ENCODE measurements at regions not wholly inside any gene's neighbourhood (a gene's known extent, or its start where the extent isn't known, plus 50 kb on each side); places are given as distances from the start of the nearest gene placed in this dataset.
"Not testable (repeated sequence)": the region's sequence is repeated elsewhere in the genome, so short reads cannot be mapped to it uniquely, and the experiment has no call there.

DNA sequence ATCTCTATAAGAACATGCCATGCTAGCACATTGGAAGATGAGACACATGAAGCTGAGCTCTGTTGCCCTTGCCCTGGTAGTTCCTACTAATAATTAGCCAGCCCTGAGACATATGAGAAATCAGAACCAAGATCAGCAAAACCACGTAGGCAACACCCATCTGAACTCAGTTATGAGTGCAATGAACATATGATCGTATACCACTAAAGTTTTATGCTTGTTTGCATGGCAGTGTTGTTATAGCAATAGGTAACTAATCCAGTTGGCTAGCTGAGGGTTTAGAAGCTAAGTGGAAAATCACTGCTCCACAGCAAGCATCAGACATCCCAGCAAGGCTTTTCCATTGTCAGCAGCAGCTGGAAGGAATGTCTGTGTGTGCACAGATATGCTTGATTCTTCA is 180.7 kb downstream of the BTBD3 start:
- FAIRE-seq (no peak), DNase-seq (ENCODE audit: insufficient read length, low spot score) (no peak)
- TF ChIP-seq POLR2A (IDR thresholded peaks at IDR 0.05; ENCODE audit: low read depth, low read length) (no peak), TAF1 (IDR thresholded peaks at IDR 0.05; ENCODE audit: low read depth, low read length) (no peak), SPI1 (IDR thresholded peaks at IDR 0.05; ENCODE audit: low read depth, low read length) (no peak), PAX5 (IDR thresholded peaks at IDR 0.05; ENCODE audit: insufficient read depth, low read length, severe bottlenecking) (no peak), POLR2AphosphoS5 (IDR thresholded peaks at IDR 0.05; ENCODE audit: low read depth, low read length) (no peak), POU2F2 (IDR thresholded peaks at IDR 0.05; ENCODE audit: low read depth, low read length) (no peak)

DNA sequence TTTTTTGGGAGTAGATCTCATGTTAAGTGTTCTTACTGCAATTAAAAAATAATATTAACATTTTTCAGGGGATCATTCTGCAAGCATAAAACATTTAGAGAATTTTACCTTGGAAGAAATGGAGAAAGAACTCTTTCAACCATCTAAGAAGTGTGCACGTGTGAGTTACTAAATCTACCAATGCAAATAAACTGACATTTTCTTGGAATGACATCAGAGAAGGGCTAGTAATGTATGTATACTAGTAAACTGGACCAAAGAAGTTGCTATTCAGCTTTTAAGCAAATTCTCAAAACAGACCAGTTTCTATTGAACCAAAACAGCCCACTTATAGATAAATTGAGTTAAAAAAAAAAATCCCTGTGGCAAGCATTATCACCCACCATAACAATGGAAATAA is 191.2 kb downstream of the BTBD3 start:
- no peak for DNase-seq (ENCODE audit: insufficient read length, low spot score)
- no peak for FAIRE-seq
- TF ChIP-seq POLR2AphosphoS5 (IDR thresholded peaks at IDR 0.05; ENCODE audit: low read depth, low read length): no peak
- TF ChIP-seq POU2F2 (IDR thresholded peaks at IDR 0.05; ENCODE audit: low read depth, low read length): no peak
- TF ChIP-seq POLR2A (IDR thresholded peaks at IDR 0.05; ENCODE audit: low read depth, low read length): no peak
- no peak for TF ChIP-seq TAF1 (IDR thresholded peaks at IDR 0.05; ENCODE audit: low read depth, low read length)
- no peak for TF ChIP-seq PAX5 (IDR thresholded peaks at IDR 0.05; ENCODE audit: insufficient read depth, low read length, severe bottlenecking)
- TF ChIP-seq SPI1 (IDR thresholded peaks at IDR 0.05; ENCODE audit: low read depth, low read length): no peak

DNA sequence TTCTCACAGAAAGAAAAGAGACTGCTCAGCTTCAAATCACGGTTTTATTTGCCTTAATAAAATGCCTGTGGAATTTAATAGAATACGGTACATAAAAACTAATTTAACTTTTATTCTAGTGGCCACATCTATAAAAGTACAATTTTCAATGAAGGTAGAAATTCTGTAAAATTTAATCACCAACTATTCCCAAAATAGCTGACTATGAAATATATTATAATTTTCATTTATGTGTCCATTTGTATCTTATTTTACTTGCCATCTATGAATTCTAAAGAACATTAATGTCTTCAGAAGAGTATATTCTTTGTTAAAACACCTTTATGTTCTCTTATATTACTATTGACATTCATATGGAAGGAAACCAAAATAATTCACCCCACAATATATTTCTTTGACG is 192.6 kb downstream of the BTBD3 start:
- DNase-seq (ENCODE audit: insufficient read length, low spot score) (no peak), FAIRE-seq (no peak)
- TF ChIP-seq SPI1 (IDR thresholded peaks at IDR 0.05; ENCODE audit: low read depth, low read length) (no peak), TAF1 (IDR thresholded peaks at IDR 0.05; ENCODE audit: low read depth, low read length) (no peak)

DNA sequence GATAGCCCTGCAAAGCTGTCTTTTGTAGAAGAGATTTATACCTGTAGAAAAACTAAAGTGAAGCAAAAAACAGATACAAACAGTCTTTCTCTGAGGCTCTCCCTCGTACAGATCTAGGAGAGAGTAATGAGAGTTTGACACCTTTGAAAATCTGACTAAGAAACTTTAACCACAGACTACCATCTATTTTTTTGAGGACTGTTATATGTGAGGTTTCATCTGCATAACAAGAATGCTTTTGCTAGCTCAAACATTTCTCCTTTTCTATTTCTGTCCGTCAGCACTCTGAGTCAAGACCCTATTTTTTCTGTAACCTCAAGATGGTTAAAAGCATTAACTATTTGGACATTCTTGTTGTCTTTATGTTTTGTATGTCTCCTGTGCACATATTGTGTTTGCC is 193.0 kb downstream of the BTBD3 start:
- FAIRE-seq (no peak), DNase-seq (ENCODE audit: insufficient read length, low spot score) (no peak)
- TF ChIP-seq POU2F2 (IDR thresholded peaks at IDR 0.05; ENCODE audit: low read depth, low read length) (no peak), SPI1 (IDR thresholded peaks at IDR 0.05; ENCODE audit: low read depth, low read length) (no peak), POLR2A (IDR thresholded peaks at IDR 0.05; ENCODE audit: low read depth, low read length) (no peak), POLR2AphosphoS5 (IDR thresholded peaks at IDR 0.05; ENCODE audit: low read depth, low read length) (no peak), TAF1 (IDR thresholded peaks at IDR 0.05; ENCODE audit: low read depth, low read length) (no peak)

DNA sequence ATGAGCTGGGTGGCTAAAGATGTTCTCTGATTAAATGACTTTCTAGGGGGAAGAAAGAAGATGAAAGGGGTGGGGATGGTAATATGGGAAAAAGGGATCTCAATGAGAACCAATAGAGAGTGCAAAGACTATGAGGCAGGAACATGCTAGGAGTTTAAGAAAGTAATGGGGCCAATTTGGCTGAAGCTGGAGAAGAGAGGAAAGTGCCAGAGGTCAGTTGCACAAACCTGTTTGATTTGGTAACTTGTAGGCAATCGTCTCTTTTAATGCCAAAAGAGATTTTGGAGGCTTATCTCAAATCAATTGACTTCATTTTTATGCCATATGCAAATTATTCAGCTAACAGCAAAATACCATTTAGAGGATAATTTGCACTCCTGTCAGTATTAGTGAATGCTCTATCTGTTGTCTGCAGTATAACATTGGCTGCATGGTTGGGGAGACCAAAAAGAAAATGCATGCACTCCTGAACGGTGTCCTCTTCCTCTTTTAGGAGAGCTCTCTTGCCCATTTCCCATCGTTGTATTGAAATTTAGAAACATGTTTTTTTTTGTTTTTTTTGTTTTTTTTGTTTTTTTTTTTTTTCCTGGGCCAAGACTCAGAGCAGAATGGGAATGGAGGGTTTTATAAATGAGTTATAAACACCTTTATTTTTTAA is 193.9 kb downstream of the BTBD3 start:
- TF ChIP-seq POU2F2 (IDR thresholded peaks at IDR 0.05; ENCODE audit: low read depth, low read length): no peak
- no peak for TF ChIP-seq POLR2AphosphoS5 (IDR thresholded peaks at IDR 0.05; ENCODE audit: low read depth, low read length)
- TF ChIP-seq POLR2A (IDR thresholded peaks at IDR 0.05; ENCODE audit: low read depth, low read length): no peak
- DNase-seq (ENCODE audit: insufficient read length, low spot score) (no peak), FAIRE-seq (no peak)

DNA sequence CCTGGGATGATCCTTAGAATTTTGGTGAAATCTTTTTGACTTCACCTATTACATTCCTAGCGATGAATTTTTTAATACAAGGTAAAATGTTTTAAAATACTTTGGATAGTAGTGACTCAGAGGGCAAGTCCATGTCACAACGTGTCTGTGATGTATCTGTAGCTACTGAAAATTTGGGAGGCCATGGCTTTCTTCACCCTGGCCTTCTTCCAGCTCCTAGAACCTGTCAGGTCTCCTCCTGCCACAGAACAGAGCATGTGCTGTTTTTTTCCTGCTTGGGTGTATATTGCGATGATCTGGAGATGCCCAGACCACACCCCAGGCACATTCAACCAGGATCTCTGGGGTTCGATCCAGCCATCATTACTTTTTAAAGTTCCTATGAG is 194.4 kb downstream of the BTBD3 start:
- FAIRE-seq (no peak), DNase-seq (ENCODE audit: insufficient read length, low spot score) (no peak)
- TF ChIP-seq SPI1 (IDR thresholded peaks at IDR 0.05; ENCODE audit: low read depth, low read length) (no peak), TAF1 (IDR thresholded peaks at IDR 0.05; ENCODE audit: low read depth, low read length) (no peak), POLR2A (IDR thresholded peaks at IDR 0.05; ENCODE audit: low read depth, low read length) (no peak), PAX5 (IDR thresholded peaks at IDR 0.05; ENCODE audit: insufficient read depth, low read length, severe bottlenecking) (no peak), POU2F2 (IDR thresholded peaks at IDR 0.05; ENCODE audit: low read depth, low read length) (no peak), POLR2AphosphoS5 (IDR thresholded peaks at IDR 0.05; ENCODE audit: low read depth, low read length) (no peak)

DNA sequence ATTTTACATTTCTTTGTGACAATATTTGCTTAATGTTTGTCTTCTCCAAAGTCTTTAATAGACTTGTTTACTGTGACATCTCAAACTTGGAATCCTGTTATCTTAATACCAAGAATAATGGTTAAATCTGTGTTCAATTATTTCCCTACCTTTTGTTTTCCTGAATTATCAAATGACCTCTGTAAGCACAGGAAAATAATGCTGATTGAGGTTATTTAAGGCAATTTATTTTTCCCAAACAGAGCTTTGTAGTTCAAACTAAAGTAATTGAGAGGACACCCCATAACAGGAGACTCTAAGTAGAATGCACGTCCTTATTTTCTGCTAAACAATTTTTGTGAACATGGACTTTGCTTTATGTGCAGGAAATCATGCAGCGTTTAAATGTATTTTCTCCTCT is 195.0 kb downstream of the BTBD3 start:
- TF ChIP-seq POLR2AphosphoS5 (IDR thresholded peaks at IDR 0.05; ENCODE audit: low read depth, low read length) (no peak), POU2F2 (IDR thresholded peaks at IDR 0.05; ENCODE audit: low read depth, low read length) (no peak), PAX5 (IDR thresholded peaks at IDR 0.05; ENCODE audit: insufficient read depth, low read length, severe bottlenecking) (no peak), SPI1 (IDR thresholded peaks at IDR 0.05; ENCODE audit: low read depth, low read length) (no peak)
- FAIRE-seq (no peak), DNase-seq (ENCODE audit: insufficient read length, low spot score) (no peak)

DNA sequence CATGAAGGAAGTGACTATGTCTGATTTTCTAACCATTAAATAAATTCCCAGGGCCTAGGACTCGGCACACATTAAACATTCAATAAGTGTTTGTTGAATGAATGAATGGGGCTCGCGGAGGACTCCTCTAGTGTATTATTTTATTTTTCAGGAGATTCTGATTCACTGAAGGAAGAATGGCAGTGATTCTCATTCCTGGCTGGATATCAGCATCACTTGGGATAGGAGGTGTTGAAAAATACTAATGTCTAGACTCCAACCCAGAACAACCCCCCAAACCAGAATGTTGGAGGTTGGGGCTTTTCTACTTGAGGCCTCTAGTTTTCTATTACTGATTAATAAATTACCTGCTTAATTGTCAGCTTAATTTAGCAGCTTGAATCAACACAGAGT is 195.4 kb downstream of the BTBD3 start:
- DNase-seq (ENCODE audit: insufficient read length, low spot score) (no peak), FAIRE-seq (no peak)
- no peak for TF ChIP-seq TAF1 (IDR thresholded peaks at IDR 0.05; ENCODE audit: low read depth, low read length)
- TF ChIP-seq SPI1 (IDR thresholded peaks at IDR 0.05; ENCODE audit: low read depth, low read length): no peak
- no peak for TF ChIP-seq POU2F2 (IDR thresholded peaks at IDR 0.05; ENCODE audit: low read depth, low read length)
- TF ChIP-seq POLR2A (IDR thresholded peaks at IDR 0.05; ENCODE audit: low read depth, low read length): no peak
- no peak for TF ChIP-seq POLR2AphosphoS5 (IDR thresholded peaks at IDR 0.05; ENCODE audit: low read depth, low read length)
- no peak for TF ChIP-seq PAX5 (IDR thresholded peaks at IDR 0.05; ENCODE audit: insufficient read depth, low read length, severe bottlenecking)

DNA sequence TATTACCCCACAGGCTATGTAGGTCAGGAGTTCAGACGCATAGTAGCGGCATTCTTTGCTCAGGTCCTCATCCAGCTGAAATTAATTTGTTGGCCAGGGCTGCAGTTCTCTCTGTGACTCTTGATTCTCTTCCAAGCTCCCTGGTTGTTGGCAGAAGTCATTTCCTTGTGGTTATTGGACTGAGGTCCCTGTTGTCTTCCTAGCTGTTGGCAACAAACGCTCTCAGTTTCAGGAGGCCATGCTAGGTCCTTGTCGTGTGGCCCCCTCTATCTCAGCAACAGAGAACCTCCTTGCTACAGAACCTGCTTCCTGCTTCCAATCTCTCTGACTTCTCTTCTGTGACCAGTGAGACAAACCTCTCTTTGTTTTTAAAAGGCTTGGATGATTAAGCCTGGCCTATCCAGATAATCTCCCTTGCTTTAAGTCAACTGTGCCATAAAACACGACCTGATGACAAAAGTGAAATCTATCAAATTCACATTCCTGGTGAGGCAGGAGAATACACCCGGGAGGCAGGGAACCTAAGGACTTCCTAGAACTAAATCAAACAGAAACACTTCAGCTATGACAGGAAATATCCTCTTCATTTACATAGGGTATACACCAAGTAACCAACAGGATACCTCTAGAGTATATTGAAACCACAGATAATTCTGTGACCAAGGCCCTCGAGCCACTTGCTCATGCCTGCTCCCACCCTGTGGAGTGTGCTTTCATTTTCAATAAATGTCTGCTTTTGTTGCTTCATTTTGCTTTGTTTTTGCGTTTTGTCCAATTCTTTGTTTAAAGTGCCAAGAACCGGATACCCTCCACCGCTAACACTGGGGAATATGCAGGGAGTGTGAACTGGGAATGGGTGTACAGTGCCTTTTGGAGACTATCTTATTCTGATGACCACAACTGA is 196.0 kb downstream of the BTBD3 start:
- DNase-seq (ENCODE audit: insufficient read length, low spot score) (no peak), FAIRE-seq (no peak)
- TF ChIP-seq POU2F2 (IDR thresholded peaks at IDR 0.05; ENCODE audit: low read depth, low read length) (no peak), PAX5 (IDR thresholded peaks at IDR 0.05; ENCODE audit: insufficient read depth, low read length, severe bottlenecking) (no peak), POLR2A (IDR thresholded peaks at IDR 0.05; ENCODE audit: low read depth, low read length) (no peak), POLR2AphosphoS5 (IDR thresholded peaks at IDR 0.05; ENCODE audit: low read depth, low read length) (no peak), TAF1 (IDR thresholded peaks at IDR 0.05; ENCODE audit: low read depth, low read length) (no peak), SPI1 (IDR thresholded peaks at IDR 0.05; ENCODE audit: low read depth, low read length) (no peak)

DNA sequence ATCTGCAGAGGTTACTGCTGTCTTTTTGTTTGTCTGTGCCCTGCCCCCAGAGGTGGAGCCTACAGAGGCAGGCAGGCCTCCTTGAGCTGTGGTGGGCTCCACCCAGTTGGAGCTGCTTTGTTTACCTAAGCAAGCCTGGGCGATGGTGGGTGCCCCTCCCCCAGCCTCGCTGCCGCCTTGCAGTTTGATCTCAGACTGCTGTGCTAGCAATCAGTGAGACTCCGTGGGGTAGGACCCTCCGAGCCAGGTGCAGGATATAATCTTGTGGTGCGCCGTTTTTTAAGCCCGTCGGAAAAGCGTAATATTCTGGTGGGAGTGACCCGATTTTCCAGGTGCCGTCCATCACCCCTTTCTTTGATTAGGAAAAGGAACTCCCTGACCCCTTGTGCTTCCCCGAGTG is 211.4 kb downstream of the BTBD3 start:
- DNase-seq (ENCODE audit: insufficient read length, low spot score); FAIRE-seq: not testable (repeated sequence)

DNA sequence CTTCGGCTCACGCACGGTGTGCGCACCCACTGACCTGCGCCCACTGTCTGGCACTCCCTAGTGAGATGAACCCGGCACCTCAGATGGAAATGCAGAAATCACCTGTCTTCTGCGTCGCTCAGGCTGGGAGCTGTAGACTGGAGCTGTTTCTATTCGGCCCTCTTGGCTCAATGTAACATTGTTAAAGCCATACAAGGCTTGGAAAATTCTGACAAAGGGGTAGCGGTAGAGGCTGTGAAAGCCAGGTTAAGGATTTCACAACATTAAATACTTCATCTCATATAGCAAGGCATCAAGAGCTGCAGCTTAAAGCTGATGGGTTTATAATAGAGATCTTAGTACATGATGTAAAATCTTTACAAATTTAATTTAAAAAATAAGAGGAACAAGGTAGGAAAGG is 211.8 kb downstream of the BTBD3 start:
- not testable (repeated sequence) for DNase-seq (ENCODE audit: insufficient read length, low spot score); FAIRE-seq

Measured in GM12891 (cell line).